Medulla oblongata (tissue), 1 donor: ENCODE measurements at regions not wholly inside any gene's neighbourhood (a gene's known extent, or its start where the extent isn't known, plus 50 kb on each side); places are given as distances from the start of the nearest gene placed in this dataset.
"Not testable (repeated sequence)": the region's sequence is repeated elsewhere in the genome, so short reads cannot be mapped to it uniquely, and the experiment has no call there.

Experiments used
- DNase-seq: peaks from one replicate; pipeline ENCODE4 v3.0.0-alpha.2; 2015; ENCODE audit errors: extremely low spot score

- DNase-seq = no peak
Observed at GRCh38 chr6:33507261-33507660, 52.9 kb downstream of the ZBTB9 start.

GRCh38 chr6:33508935-33509926 is 54.9 kb downstream of the ZBTB9 start:
- DNase-seq = peak; percentile 23

- DNase-seq = no peak
Observed at GRCh38 chr6:33513213-33513612, 58.8 kb downstream of the ZBTB9 start.

- DNase-seq = no peak
Observed at GRCh38 chr6:33516726-33517125, 62.4 kb downstream of the ZBTB9 start.

GRCh38 chr6:33520636-33521488 is 59.2 kb downstream of the BAK1 start:
- not testable (repeated sequence) for DNase-seq

- no peak for DNase-seq
Observed at GRCh38 chr6:33521489-33522091, 58.5 kb downstream of the BAK1 start.
